ENCODE measurements at regions not wholly inside any gene's neighbourhood (a gene's known extent, or its start where the extent isn't known, plus 50 kb on each side); places are given as distances from the start of the nearest gene placed in this dataset.

DNA sequence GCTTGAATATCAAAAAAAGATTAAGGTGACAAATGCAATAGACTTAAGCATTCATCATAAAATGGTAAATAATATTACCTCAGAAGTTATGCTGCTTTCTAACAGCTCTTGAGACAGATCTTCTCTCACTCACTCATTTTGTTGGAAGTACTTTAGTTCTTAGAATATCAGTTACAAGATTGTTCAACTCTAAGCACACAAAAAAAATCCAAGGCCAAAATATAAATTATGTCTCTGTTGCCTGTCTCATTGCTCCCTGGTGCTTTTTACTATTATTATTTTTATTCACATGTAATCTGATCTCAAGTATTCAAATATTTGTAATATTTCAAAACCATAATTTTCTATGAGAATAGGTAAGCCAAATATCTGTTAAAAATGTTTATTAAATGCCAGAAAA lies 259.4 kb upstream of the HSF2 start:
- no peaks in the 10 kb centered on the region for H3K36me3 ChIP-seq
- no peak overlapping the region for H3K4me3 ChIP-seq
- no peaks in the 10 kb centered on the region for H3K4me1 ChIP-seq
- no peak overlapping the region for H3K27ac ChIP-seq
- no peaks in the 10 kb centered on the region for H3K9me3 ChIP-seq
- H3K27me3 ChIP-seq, result no peaks in the 10 kb centered on the region
- DNase-seq, result no peak
- intact Hi-C loops (cut with DNase I; ENCODE audit: low total_unique reads), result no loop called here
- TF ChIP-seq CTCF (IDR thresholded peaks at IDR 0.05) (no peak), POLR2AphosphoS5 (IDR thresholded peaks at IDR 0.05) (no peak), POLR2A (IDR thresholded peaks at IDR 0.05) (no peak), EP300 (IDR thresholded peaks at IDR 0.05) (no peak)

DNA sequence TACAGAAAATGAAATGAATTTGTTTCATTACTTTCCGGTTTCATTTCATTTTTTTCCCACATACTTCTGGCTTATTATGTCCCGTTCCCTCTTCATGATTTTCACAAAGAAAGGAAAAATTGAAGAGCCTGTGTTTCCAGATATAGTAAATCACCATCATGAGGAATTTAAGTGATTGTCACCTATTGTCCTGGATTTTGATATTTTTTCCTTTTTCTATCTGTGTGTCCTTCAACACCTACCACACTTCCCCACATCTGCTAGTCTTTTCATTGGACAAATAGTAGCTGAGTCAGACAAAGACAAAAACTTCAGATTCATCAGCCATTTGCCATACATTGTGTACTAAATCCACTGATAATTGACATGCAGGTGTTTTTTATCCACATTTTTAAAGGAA lies 258.2 kb upstream of the HSF2 start:
- intact Hi-C loops (cut with DNase I; ENCODE audit: low total_unique reads), result no loop called here
- no peaks in the 10 kb centered on the region for H3K36me3 ChIP-seq
- 77 to 87% (median 83%) methylated on average over 2 of the region's 2 CpGs for WGBS, 5 donors

GRCh38 chr6:122143813-122144601 lies 255.4 kb upstream of the HSF2 start:
- Histone ChIP-seq H3K27ac (no peak overlapping the region), H3K9me3 (no peaks in the 10 kb centered on the region), H3K36me3 (no peaks in the 10 kb centered on the region), H3K27me3 (no peaks in the 10 kb centered on the region), H3K4me3 (no peak overlapping the region), H3K4me1 (no peaks in the 10 kb centered on the region)
- no peak for TF ChIP-seq POLR2AphosphoS5 (IDR thresholded peaks at IDR 0.05)
- TF ChIP-seq POLR2A (IDR thresholded peaks at IDR 0.05), result no peak
- TF ChIP-seq CTCF (IDR thresholded peaks at IDR 0.05), result no peak
- no peak for TF ChIP-seq EP300 (IDR thresholded peaks at IDR 0.05)
- DNase-seq, result no peak
- intact Hi-C loops (cut with DNase I; ENCODE audit: low total_unique reads), result no loop called here
- 62 to 72% (median 68%) methylated on average over 3 of the region's 3 CpGs for WGBS, 5 donors

More for the DNA sequence above, 258.2 kb upstream of the HSF2 start:
- no peaks in the 10 kb centered on the region for H3K9me3 ChIP-seq
- H3K27ac ChIP-seq, result no peak overlapping the region
- DNase-seq, result no peak
- H3K27me3 ChIP-seq, result no peaks in the 10 kb centered on the region
- TF ChIP-seq CTCF (IDR thresholded peaks at IDR 0.05), result no peak
- TF ChIP-seq POLR2AphosphoS5 (IDR thresholded peaks at IDR 0.05), result no peak
- no peak for TF ChIP-seq EP300 (IDR thresholded peaks at IDR 0.05)
- no peak for TF ChIP-seq POLR2A (IDR thresholded peaks at IDR 0.05)
- H3K4me3 ChIP-seq, result no peak overlapping the region
- H3K4me1 ChIP-seq, result no peaks in the 10 kb centered on the region

DNA sequence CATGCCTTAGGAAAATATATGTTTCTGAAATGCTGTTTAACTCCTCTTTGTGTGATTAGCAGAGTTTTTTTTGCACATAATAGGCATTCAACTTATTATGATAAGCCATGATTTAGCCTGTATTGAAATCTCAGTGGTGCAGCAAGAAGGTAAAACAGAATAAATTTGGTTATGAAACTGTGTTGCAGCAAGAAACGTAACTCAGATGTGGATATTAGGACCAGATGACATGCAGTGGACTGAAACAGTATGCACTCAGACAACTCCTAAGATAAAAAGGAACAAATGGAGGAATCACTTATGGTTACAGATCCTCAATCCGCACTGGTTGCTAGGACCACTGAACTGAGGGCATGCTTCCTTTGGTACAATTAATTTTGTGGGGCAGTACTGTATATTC lies 254.2 kb upstream of the HSF2 start:
- H3K27ac ChIP-seq, result no peak overlapping the region
- TF ChIP-seq CTCF (IDR thresholded peaks at IDR 0.05), result no peak
- no peak for TF ChIP-seq POLR2AphosphoS5 (IDR thresholded peaks at IDR 0.05)
- no peak for TF ChIP-seq POLR2A (IDR thresholded peaks at IDR 0.05)
- no peak for TF ChIP-seq EP300 (IDR thresholded peaks at IDR 0.05)
- no peak for DNase-seq
- H3K36me3 ChIP-seq, result no peaks in the 10 kb centered on the region
- 63 to 78% (median 70%) methylated on average over 2 of the region's 2 CpGs for WGBS, 5 donors
- intact Hi-C loops (cut with DNase I; ENCODE audit: low total_unique reads), result no loop called here
- H3K27me3 ChIP-seq, result no peaks in the 10 kb centered on the region
- H3K9me3 ChIP-seq, result no peaks in the 10 kb centered on the region
- no peaks in the 10 kb centered on the region for H3K4me1 ChIP-seq
- H3K4me3 ChIP-seq, result no peak overlapping the region

Data from stomach (tissue), 8 donors.